Rectal smooth muscle tissue (tissue), 1 donor: ENCODE measurements at regions not wholly inside any gene's neighbourhood (a gene's known extent, or its start where the extent isn't known, plus 50 kb on each side); places are given as distances from the start of the nearest gene placed in this dataset.

ENCODE experiments used
- H3K27ac ChIP-seq: one replicate; pipeline ENCODE4 v1.7.0; 2013; ENCODE audit warnings: low read depth, low read length, inconsistent platforms
- H3K27me3 ChIP-seq: one replicate; pipeline ENCODE4 v1.7.0; 2013; ENCODE audit warnings: low read length; ENCODE audit not compliant: control insufficient read depth, insufficient read depth
- H3K36me3 ChIP-seq: one replicate; pipeline ENCODE4 v1.7.0; 2013; ENCODE audit warnings: low read length; ENCODE audit not compliant: control insufficient read depth, insufficient read depth
- H3K4me1 ChIP-seq: one replicate; pipeline ENCODE4 v1.7.0; 2013; ENCODE audit warnings: low read length; ENCODE audit not compliant: control insufficient read depth, insufficient read depth
- H3K4me3 ChIP-seq: one replicate; pipeline ENCODE4 v1.7.0; 2013; ENCODE audit warnings: low read length
- H3K9ac ChIP-seq: one replicate; pipeline ENCODE4 v1.7.0; 2013; ENCODE audit warnings: low read length

GRCh38 chr13:89554801-89555200 lies 1792.7 kb upstream of the MIR17HG start:
- H3K9ac ChIP-seq = no peak overlapping the region
- no peaks in the 10 kb centered on the region for H3K27me3 ChIP-seq
- H3K4me3 ChIP-seq = no peak overlapping the region
- no peaks in the 10 kb centered on the region for H3K4me1 ChIP-seq
- H3K36me3 ChIP-seq = no peaks in the 10 kb centered on the region
- H3K27ac ChIP-seq = no peak overlapping the region

- no peak overlapping the region for H3K4me3 ChIP-seq
- no peak overlapping the region for H3K27ac ChIP-seq
- no peaks in the 10 kb centered on the region for H3K4me1 ChIP-seq
- H3K27me3 ChIP-seq = no peaks in the 10 kb centered on the region
- no peaks in the 10 kb centered on the region for H3K36me3 ChIP-seq
- H3K9ac ChIP-seq = no peak overlapping the region
Measured at GRCh38 chr13:89565476-89566100, 1781.9 kb upstream of the MIR17HG start.

DNA sequence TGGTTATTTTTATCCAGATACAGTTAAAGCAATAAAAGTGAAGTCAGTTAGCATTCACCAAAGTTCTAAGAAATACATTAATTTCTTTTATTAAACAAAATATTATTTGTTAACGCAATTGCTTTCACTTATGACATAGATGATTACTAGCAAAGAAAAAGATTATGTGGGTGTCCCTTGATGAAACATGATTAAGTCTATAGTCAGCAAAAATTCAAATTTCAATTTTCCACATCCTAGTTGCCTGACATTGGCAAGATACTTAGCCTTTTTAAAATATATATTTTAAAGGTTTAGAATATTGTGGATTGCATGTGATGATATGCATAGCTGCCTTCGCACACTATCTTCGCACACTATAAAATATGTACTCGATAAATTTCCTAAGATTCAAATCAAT lies 1780.5 kb upstream of the MIR17HG start:
- no peaks in the 10 kb centered on the region for H3K4me1 ChIP-seq
- H3K4me3 ChIP-seq = no peak overlapping the region
- H3K27me3 ChIP-seq = no peaks in the 10 kb centered on the region
- H3K9ac ChIP-seq = no peak overlapping the region
- no peak overlapping the region for H3K27ac ChIP-seq
- no peaks in the 10 kb centered on the region for H3K36me3 ChIP-seq

GRCh38 chr13:89568276-89568675 lies 1779.2 kb upstream of the MIR17HG start:
- Histone ChIP-seq H3K36me3 (no peaks in the 10 kb centered on the region), H3K27me3 (no peaks in the 10 kb centered on the region), H3K9ac (no peak overlapping the region), H3K4me1 (no peaks in the 10 kb centered on the region), H3K4me3 (no peak overlapping the region), H3K27ac (no peak overlapping the region)

GRCh38 chr13:89568746-89569145 lies 1778.7 kb upstream of the MIR17HG start:
- Histone ChIP-seq H3K4me1 (no peaks in the 10 kb centered on the region), H3K27ac (no peak overlapping the region), H3K27me3 (no peaks in the 10 kb centered on the region), H3K4me3 (no peak overlapping the region), H3K9ac (no peak overlapping the region), H3K36me3 (no peaks in the 10 kb centered on the region)

DNA sequence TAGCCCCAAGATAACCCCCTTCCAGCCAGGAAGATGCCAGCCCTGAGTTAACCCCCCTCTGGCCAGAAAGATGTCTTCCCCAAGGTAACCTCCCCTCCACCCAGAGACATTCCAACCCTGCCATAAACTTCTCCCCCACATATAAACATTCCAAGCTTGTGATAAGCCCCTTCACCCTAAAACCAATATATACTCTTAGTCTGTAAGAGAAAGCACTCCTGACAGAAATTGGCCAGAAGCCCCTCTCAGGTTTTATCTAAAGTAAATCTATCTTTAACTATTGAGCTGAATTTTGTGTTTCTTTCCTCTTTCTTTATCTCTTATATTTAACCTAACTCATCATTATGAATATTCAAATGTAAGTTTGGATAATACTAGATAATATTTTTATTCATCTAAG lies 1775.8 kb upstream of the MIR17HG start:
- Histone ChIP-seq H3K27me3 (no peaks in the 10 kb centered on the region), H3K4me3 (no peak overlapping the region), H3K27ac (no peak overlapping the region), H3K4me1 (no peaks in the 10 kb centered on the region), H3K36me3 (no peaks in the 10 kb centered on the region), H3K9ac (no peak overlapping the region)

- Histone ChIP-seq H3K4me1 (no peaks in the 10 kb centered on the region), H3K9ac (no peak overlapping the region), H3K36me3 (no peaks in the 10 kb centered on the region), H3K27ac (no peak overlapping the region), H3K27me3 (no peaks in the 10 kb centered on the region), H3K4me3 (no peak overlapping the region)
Measured at GRCh38 chr13:89574077-89574476, 1773.4 kb upstream of the MIR17HG start.

GRCh38 chr13:89577301-89577700 lies 1770.2 kb upstream of the MIR17HG start:
- Histone ChIP-seq H3K27me3 (no peaks in the 10 kb centered on the region), H3K27ac (no peak overlapping the region), H3K4me1 (no peaks in the 10 kb centered on the region), H3K36me3 (no peaks in the 10 kb centered on the region), H3K4me3 (no peak overlapping the region), H3K9ac (no peak overlapping the region)

DNA sequence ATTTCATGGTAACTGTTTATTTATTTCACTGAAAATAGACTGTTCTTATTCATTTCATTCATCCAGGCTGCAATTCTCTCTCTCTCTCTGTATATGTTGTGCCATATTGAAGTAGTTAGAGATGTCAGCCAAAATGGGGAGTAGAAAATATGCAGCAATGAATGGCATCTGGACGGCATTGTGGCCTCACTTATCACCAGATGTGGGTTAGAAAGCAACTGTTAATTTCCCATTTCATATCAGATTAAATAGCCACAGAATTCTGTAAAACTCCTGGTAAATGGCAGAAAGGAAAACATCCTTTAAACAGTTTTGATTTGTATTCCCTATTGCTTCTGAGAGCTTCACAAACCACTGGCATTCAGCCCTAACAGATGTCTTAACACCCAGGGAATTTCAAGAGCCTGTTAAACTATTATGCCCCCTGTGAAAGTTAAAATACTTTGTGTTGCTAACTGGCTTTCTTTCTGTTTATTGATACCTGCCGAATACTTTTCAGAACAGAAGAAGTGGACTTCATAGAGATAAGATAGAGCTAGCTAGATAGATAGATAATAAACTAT lies 1763.3 kb upstream of the MIR17HG start:
- Histone ChIP-seq H3K9ac (no peak overlapping the region), H3K27me3 (no peaks in the 10 kb centered on the region), H3K4me1 (no peaks in the 10 kb centered on the region), H3K4me3 (no peak overlapping the region), H3K27ac (no peak overlapping the region), H3K36me3 (no peaks in the 10 kb centered on the region)

GRCh38 chr13:89602655-89603054 lies 1744.8 kb upstream of the MIR17HG start:
- no peak overlapping the region for H3K9ac ChIP-seq
- no peak overlapping the region for H3K27ac ChIP-seq
- no peaks in the 10 kb centered on the region for H3K4me1 ChIP-seq
- H3K36me3 ChIP-seq = no peaks in the 10 kb centered on the region
- H3K27me3 ChIP-seq = no peaks in the 10 kb centered on the region
- no peak overlapping the region for H3K4me3 ChIP-seq

DNA sequence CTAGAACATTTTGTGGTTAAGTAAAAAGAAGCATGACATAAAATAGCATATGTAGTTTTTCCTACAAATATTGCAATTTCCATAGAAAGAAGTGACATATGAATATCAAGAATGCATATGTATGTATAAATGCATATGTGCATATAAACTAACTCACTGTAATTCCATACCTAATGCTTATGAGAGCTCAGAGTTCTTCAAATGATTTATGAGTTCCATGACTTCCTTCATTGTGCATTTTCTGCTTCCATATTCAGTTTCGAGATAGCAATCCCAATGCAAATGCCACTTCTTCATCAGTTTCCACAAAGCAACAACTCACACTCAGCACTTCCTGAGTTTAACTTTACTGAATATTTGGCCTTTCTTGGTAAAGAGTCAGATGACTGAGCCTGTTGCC lies 1744.3 kb upstream of the MIR17HG start:
- Histone ChIP-seq H3K4me3 (no peak overlapping the region), H3K36me3 (no peaks in the 10 kb centered on the region), H3K4me1 (no peaks in the 10 kb centered on the region)

DNA sequence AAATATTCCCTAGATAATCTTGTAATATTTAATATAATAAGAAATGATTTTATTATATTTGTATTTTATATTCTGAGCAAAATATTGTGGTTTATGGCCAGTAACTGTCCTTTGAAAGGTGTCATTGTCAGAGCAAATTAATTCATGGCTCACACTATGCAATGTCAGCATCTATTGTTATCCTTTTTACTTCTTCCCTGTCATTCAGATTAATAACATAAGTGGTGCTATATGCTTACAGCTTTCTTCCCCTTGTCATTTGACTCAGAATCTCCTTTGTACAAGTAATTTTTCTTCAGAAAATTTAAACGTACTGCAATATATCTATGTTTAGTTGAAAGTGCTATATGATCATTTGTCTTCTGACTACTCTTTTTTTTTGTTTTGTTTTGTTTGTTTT lies 1738.2 kb upstream of the MIR17HG start:
- H3K4me1 ChIP-seq = no peaks in the 10 kb centered on the region
- no peak overlapping the region for H3K4me3 ChIP-seq
- H3K9ac ChIP-seq = no peak overlapping the region
- H3K27me3 ChIP-seq = no peaks in the 10 kb centered on the region
- H3K27ac ChIP-seq = no peak overlapping the region
- H3K36me3 ChIP-seq = no peaks in the 10 kb centered on the region

More for the DNA sequence above, 1744.3 kb upstream of the MIR17HG start:
- Histone ChIP-seq H3K9ac (no peak overlapping the region), H3K27me3 (no peaks in the 10 kb centered on the region), H3K27ac (no peak overlapping the region)

DNA sequence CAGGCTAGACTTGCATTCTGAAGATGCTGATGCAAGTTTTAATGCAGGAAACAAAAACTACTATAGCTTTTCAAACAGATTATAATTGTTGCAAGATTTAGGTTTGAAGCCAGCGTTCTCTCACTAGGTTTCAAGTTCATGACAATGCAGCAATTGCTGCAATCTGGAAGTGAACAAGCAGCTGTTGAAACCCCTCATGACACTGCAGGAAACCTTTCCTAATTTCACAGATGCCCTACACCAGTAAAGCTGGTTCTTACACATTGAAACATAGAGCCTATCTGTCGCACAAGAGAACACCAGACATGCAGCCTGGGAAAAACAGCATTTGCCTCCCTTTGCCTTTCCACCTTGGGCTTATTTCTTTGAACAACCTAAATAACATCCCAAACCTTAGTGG lies 1737.2 kb upstream of the MIR17HG start:
- no peaks in the 10 kb centered on the region for H3K36me3 ChIP-seq
- no peaks in the 10 kb centered on the region for H3K27me3 ChIP-seq
- no peaks in the 10 kb centered on the region for H3K4me1 ChIP-seq
- H3K27ac ChIP-seq = no peak overlapping the region
- H3K9ac ChIP-seq = no peak overlapping the region
- no peak overlapping the region for H3K4me3 ChIP-seq
